H9 (cell line): ENCODE measurements at regions not wholly inside any gene's neighbourhood (a gene's known extent, or its start where the extent isn't known, plus 50 kb on each side); places are given as distances from the start of the nearest gene placed in this dataset.

Experiments
- DNase-seq: peaks from one replicate; pipeline ENCODE4 v3.0.0-alpha.2; 2017
- H2AFZ ChIP-seq: one replicate; pipeline ENCODE4 v1.6.1; 2013; ENCODE audit warnings: mild to moderate bottlenecking, low read length, control low read depth, moderate library complexity
- H2AK5ac ChIP-seq: 2 replicates; pipeline ENCODE4 v1.6.1; 2013; ENCODE audit warnings: low read length, control low read depth, mixed read lengths; ENCODE audit not compliant: insufficient read length
- H2BK120ac ChIP-seq: one replicate; pipeline ENCODE4 v1.6.1; 2013; ENCODE audit warnings: low read depth, mild to moderate bottlenecking, low read length, control low read depth, inconsistent platforms; ENCODE audit not compliant: poor library complexity, severe bottlenecking
- H2BK12ac ChIP-seq: 2 replicates; pipeline ENCODE4 v1.6.1; 2013; ENCODE audit warnings: low read length, control low read depth, mixed read lengths, low read depth; ENCODE audit not compliant: insufficient read length
- H2BK15ac ChIP-seq: 2 replicates; pipeline ENCODE4 v1.6.1; 2013; ENCODE audit warnings: low read depth, low read length, control low read depth
- H2BK20ac ChIP-seq: one replicate; pipeline ENCODE4 v1.6.1; 2013; ENCODE audit warnings: low read depth, mild to moderate bottlenecking, low read length, control low read depth, inconsistent platforms; ENCODE audit not compliant: poor library complexity, severe bottlenecking
- H2BK5ac ChIP-seq: 2 replicates; pipeline ENCODE4 v1.6.1; 2013; ENCODE audit warnings: low read length, control low read depth, mixed read lengths; ENCODE audit not compliant: insufficient read length
- H3K14ac ChIP-seq: 2 replicates; pipeline ENCODE4 v1.6.1; 2013; ENCODE audit warnings: low read length, control low read depth; ENCODE audit not compliant: insufficient read depth
- H3K18ac ChIP-seq: 2 replicates; pipeline ENCODE4 v1.6.1; 2013; ENCODE audit warnings: low read depth, mild to moderate bottlenecking, mixed read lengths, low read length, control low read depth; ENCODE audit not compliant: insufficient read length
- H3K23ac ChIP-seq: 2 replicates; pipeline ENCODE4 v1.6.1; 2013; ENCODE audit warnings: low read length, control low read depth, mixed read lengths, low read depth; ENCODE audit not compliant: insufficient read length
- H3K23me2 ChIP-seq: 2 replicates; pipeline ENCODE4 v1.6.1; 2013; ENCODE audit warnings: low read depth, mild to moderate bottlenecking, mixed read lengths, low read length, control low read depth; ENCODE audit not compliant: insufficient read length, poor library complexity, severe bottlenecking
- H3K27ac ChIP-seq: 2 replicates; pipeline ENCODE4 v1.5.1; 2013; ENCODE audit warnings: low read length, control low read depth, mixed read lengths, low read depth; ENCODE audit not compliant: insufficient read length
- H3K27me3 ChIP-seq: 2 replicates; pipeline ENCODE4 v1.6.1; 2013; ENCODE audit warnings: low read length, control low read depth, inconsistent platforms; ENCODE audit not compliant: insufficient read depth
- H3K4ac ChIP-seq: 2 replicates; pipeline ENCODE4 v1.6.1; 2013; ENCODE audit warnings: low read depth, mild to moderate bottlenecking, control low read depth, inconsistent platforms, low read length, moderate library complexity
- H3K4me1 ChIP-seq: 2 replicates; pipeline ENCODE4 v1.6.1; 2013; ENCODE audit warnings: low read length, control low read depth, inconsistent platforms; ENCODE audit not compliant: insufficient read depth
- H3K4me2 ChIP-seq: 2 replicates; pipeline ENCODE4 v1.6.1; 2013; ENCODE audit warnings: low read length, control low read depth, mixed read lengths; ENCODE audit not compliant: insufficient read length, insufficient read depth
- H3K56ac ChIP-seq: 2 replicates; pipeline ENCODE4 v1.6.1; 2013; ENCODE audit warnings: low read depth, mild to moderate bottlenecking, mixed read lengths, low read length, control low read depth; ENCODE audit not compliant: insufficient read length
- H3K79me1 ChIP-seq: 2 replicates; pipeline ENCODE4 v1.6.1; 2013; ENCODE audit warnings: low read depth, mild to moderate bottlenecking, moderate library complexity, low read length, control low read depth, inconsistent platforms; ENCODE audit not compliant: insufficient read depth, poor library complexity, severe bottlenecking
- H3K79me2 ChIP-seq: 2 replicates; pipeline ENCODE4 v1.6.1; 2013; ENCODE audit warnings: low read length, control low read depth, inconsistent platforms; ENCODE audit not compliant: insufficient read depth
- H3K9ac ChIP-seq: 2 replicates; pipeline ENCODE4 v1.6.1; 2013; ENCODE audit warnings: low read length, control low read depth, mixed read lengths; ENCODE audit not compliant: insufficient read length; ENCODE audit errors: extremely low read depth
- H3K9me3 ChIP-seq: one replicate; pipeline ENCODE4 v1.6.1; 2013; ENCODE audit warnings: low read depth, low read length, inconsistent platforms; ENCODE audit not compliant: control insufficient read depth
- H3T11ph ChIP-seq: one replicate; pipeline ENCODE4 v1.6.1; 2013; ENCODE audit warnings: mild to moderate bottlenecking, low read length, control low read depth, inconsistent platforms
- H4K20me1 ChIP-seq: one replicate; pipeline ENCODE4 v1.6.1; 2013; ENCODE audit not compliant: control insufficient read depth, insufficient read length, insufficient read depth
- H4K5ac ChIP-seq: 2 replicates; pipeline ENCODE4 v1.6.1; 2013; ENCODE audit warnings: low read depth, mild to moderate bottlenecking, mixed read lengths, low read length, control low read depth; ENCODE audit not compliant: insufficient read length
- H4K8ac ChIP-seq: replicated peaks from 2 replicates; pipeline ENCODE4 v1.6.1; 2013; ENCODE audit warnings: low read length, control low read depth, mixed read lengths, low read depth; ENCODE audit not compliant: insufficient read length
- H4K91ac ChIP-seq: 2 replicates; pipeline ENCODE4 v1.6.1; 2013; ENCODE audit warnings: low read depth, mild to moderate bottlenecking, moderate library complexity, mixed read lengths, low read length, control low read depth; ENCODE audit not compliant: insufficient read length
- H3K27ac Mint-ChIP-seq, 3 experiments: 2 replicates in 2 of 3; 3 replicates in 1 of 3; pipeline ENCODE4 v1.8.0; 2020 to 2021; ENCODE audit warnings: mixed read lengths in 3 of 3, mild to moderate bottlenecking in 1 of 3, moderate library complexity in 1 of 3
- H3K27me3 Mint-ChIP-seq: 2 replicates; pipeline ENCODE4 v1.8.0; 2021; ENCODE audit warnings: low read depth, mild to moderate bottlenecking, moderate library complexity, mixed read lengths
- H3K36me3 Mint-ChIP-seq, 3 experiments: 2 replicates in 2 of 3; 3 replicates in 1 of 3; pipeline ENCODE4 v1.8.0; 2020 to 2021; ENCODE audit warnings: low read depth in 3 of 3, mixed read lengths in 3 of 3; ENCODE audit not compliant: insufficient read depth in 1 of 3
- H3K4me1 Mint-ChIP-seq, 2 experiments: 2 replicates each; pipeline ENCODE4 v1.8.0; 2020; ENCODE audit warnings: mixed read lengths in 2 of 2
- H3K4me3 Mint-ChIP-seq, 2 experiments: 2 replicates in 1 of 2; 3 replicates in 1 of 2; pipeline ENCODE4 v1.8.0; 2020 to 2021; ENCODE audit warnings: mild to moderate bottlenecking in 2 of 2, mixed read lengths in 2 of 2, moderate library complexity in 1 of 2
- H3K9me3 Mint-ChIP-seq, 2 experiments: 2 replicates in 1 of 2; 3 replicates in 1 of 2; pipeline ENCODE4 v1.8.0; 2020; ENCODE audit warnings: mild to moderate bottlenecking in 2 of 2, mixed read lengths in 2 of 2, moderate library complexity in 1 of 2
- CTCF ChIP-seq: fragments of 200-600 bp; sonication (generic); conservative IDR thresholded peaks from 3 replicates; pipeline ENCODE4 v1.8.0; 2021; ENCODE audit warnings: antibody characterized with exemption, mild to moderate bottlenecking
- WGBS: extraction: QIAGEN DNeasy Blood & Tissue Kit; methylation state at CpG from one replicate; pipeline ENCODE4 v1.1.7; 2013; ENCODE audit warnings: missing lambda C conversion rate, low lambda C conversion rate, mixed read lengths; ENCODE audit not compliant: insufficient read length; ENCODE audit errors: extremely low coverage; 5-methylcytosine and 5-hydroxymethylcytosine counted together

GRCh38 chr12:91640021-91640420 lies 457.4 kb upstream of the DCN start:
- Histone ChIP-seq H4K5ac (no peak overlapping the region), H2BK12ac (no peak overlapping the region), H3K4ac (no peak overlapping the region), H3K18ac (no peak overlapping the region), H4K20me1 (no peaks in the 10 kb centered on the region), H3K27ac (no peak overlapping the region), H4K91ac (no peak overlapping the region), H3K79me1 (no peaks in the 10 kb centered on the region), H2AK5ac (no peak overlapping the region), H2BK15ac (no peak overlapping the region), H3K56ac (no peak overlapping the region), H2BK5ac (no peak overlapping the region), H3K9ac (no peak overlapping the region), H3K4me2 (no peak overlapping the region), H3K79me2 (no peaks in the 10 kb centered on the region), H3K9me3 (no peaks in the 10 kb centered on the region), H3T11ph (no peak overlapping the region), H3K23me2 (no peaks in the 10 kb centered on the region), H3K4me1 (no peaks in the 10 kb centered on the region), H2BK20ac (no peak overlapping the region), H4K8ac (no peak overlapping the region), H3K14ac (no peak overlapping the region), H3K23ac (no peak overlapping the region), H3K27me3 (no peaks in the 10 kb centered on the region), H2BK120ac (no peak overlapping the region), H2AFZ (no peak overlapping the region)
- Mint-ChIP-seq H3K27me3 (no peaks in the 10 kb centered on the region), H3K4me1 (peaks cover 0 to 4% of the 10 kb centered on the region in 2 experiments; a peak in 2 of 4 replicates), H3K36me3 (peaks cover 0 to under 1% (median 0%) of the 10 kb centered on the region in 3 experiments; a peak in 1 of 7 replicates), H3K9me3 (0 out of 5 replicates have a peak, but pooled peaks cover 0 to under 1% of the 10 kb centered on the region in 2 experiments), H3K27ac (no peak overlapping the region), H3K4me3 (no peak overlapping the region)
- DNase-seq, result no peak
- no peak for TF ChIP-seq CTCF
- no CpG with 5 or more reads among the region's 2 CpGs for WGBS
